HEK293 (cell line): ENCODE measurements at regions not wholly inside any gene's neighbourhood (a gene's known extent, or its start where the extent isn't known, plus 50 kb on each side); places are given as distances from the start of the nearest gene placed in this dataset.

Experiments used
- CTCF ChIA-PET: fragments of 350-600 bp; formaldehyde crosslinking; extraction: SDS; loops from one replicate; lab custom pipeline; 2021; ENCODE audit warnings: antibody characterized with exemption; lab: Yijun Ruan, JAX
- POLR2A ChIA-PET: fragments of 300-600 bp; formaldehyde crosslinking; extraction: SDS; loops from one replicate; lab custom pipeline; 2020; ENCODE audit warnings: antibody characterized with exemption, inconsistent platforms; lab: Yijun Ruan, JAX
- H3K27ac ChIP-seq: fragments of 200-500 bp; sonication (Bioruptor generic); 2 replicates; pipeline ENCODE4 v1.5.1; 2014; ENCODE audit warnings: low read depth, low read length, control low read depth, inconsistent platforms; ENCODE audit errors: extremely low read depth
- H3K36me3 ChIP-seq, 2 experiments: fragments of 200-500 bp in 1 of 2; sonication (Bioruptor generic) in 1 of 2; 1 replicate in 1 of 2; 2 replicates in 1 of 2; pipeline ENCODE4 v1.5.1; 2014 to 2017; ENCODE audit warnings: inconsistent platforms in 2 of 2, low read length in 2 of 2; ENCODE audit not compliant: control insufficient read depth in 2 of 2, insufficient read depth in 1 of 2
- H3K4me1 ChIP-seq: fragments of 200-500 bp; sonication (Bioruptor generic); 2 replicates; pipeline ENCODE4 v1.5.1; 2014; ENCODE audit warnings: mild to moderate bottlenecking, low read length, inconsistent platforms; ENCODE audit not compliant: control insufficient read depth, insufficient read depth
- H3K4me3 ChIP-seq: 2 replicates; pipeline ENCODE4 v1.5.1; 2011; ENCODE audit warnings: low read depth, mild to moderate bottlenecking, control low read depth, low read length, moderate library complexity
- H3K9me3 ChIP-seq: fragments of 200-500 bp; sonication (Bioruptor generic); 2 replicates; pipeline ENCODE4 v1.5.1; 2014; ENCODE audit warnings: low read depth, low read length, inconsistent platforms; ENCODE audit not compliant: control insufficient read depth, insufficient read depth
- GLI4 ChIP-seq: fragments of 450-650 bp; formaldehyde crosslinking; IDR thresholded peaks from 2 replicates; pipeline ENCODE4 v1.5.1; 2016; ENCODE audit warnings: missing biosample characterization, missing genetic modification characterization
- GLIS2 ChIP-seq: fragments of 450-650 bp; formaldehyde crosslinking; IDR thresholded peaks from 2 replicates; pipeline ENCODE4 v1.5.1; 2016; ENCODE audit warnings: missing biosample characterization, missing genetic modification characterization
- KLF1 ChIP-seq: fragments of 450-650 bp; formaldehyde crosslinking; IDR thresholded peaks from 2 replicates; pipeline ENCODE4 v1.5.1; 2016; ENCODE audit warnings: missing biosample characterization, missing genetic modification characterization
- ZNF132 ChIP-seq: fragments of 450-650 bp; formaldehyde crosslinking; IDR thresholded peaks from 2 replicates; pipeline ENCODE4 v1.5.1; 2017; ENCODE audit warnings: missing biosample characterization, missing genetic modification characterization, borderline replicate concordance
- ZNF146 ChIP-seq: fragments of 450-650 bp; formaldehyde crosslinking; IDR thresholded peaks from 2 replicates; pipeline ENCODE4 v1.5.1; 2016; ENCODE audit warnings: missing biosample characterization, missing genetic modification characterization
- ZNF19 ChIP-seq: fragments of 450-650 bp; formaldehyde crosslinking; IDR thresholded peaks from 2 replicates; pipeline ENCODE4; 2016; ENCODE audit warnings: missing biosample characterization, missing genetic modification characterization, low read depth
- ZNF211 ChIP-seq: fragments of 450-650 bp; formaldehyde crosslinking; IDR thresholded peaks from 2 replicates; pipeline ENCODE4 v1.5.1; 2016; ENCODE audit warnings: low read depth, missing biosample characterization, missing genetic modification characterization
- ZNF221 ChIP-seq: fragments of 450-650 bp; formaldehyde crosslinking; IDR thresholded peaks from 2 replicates; pipeline ENCODE4 v1.5.1; 2017; ENCODE audit warnings: missing biosample characterization, missing genetic modification characterization, borderline replicate concordance
- ZNF292 ChIP-seq: fragments of 450-650 bp; formaldehyde crosslinking; IDR thresholded peaks from 2 replicates; pipeline ENCODE4 v1.5.1; 2016; ENCODE audit warnings: low read depth, missing biosample characterization, missing genetic modification characterization, borderline replicate concordance
- ZNF302 ChIP-seq: fragments of 450-650 bp; formaldehyde crosslinking; IDR thresholded peaks from 2 replicates; pipeline ENCODE4 v1.5.1; 2016; ENCODE audit warnings: missing biosample characterization, missing genetic modification characterization, low read depth
- ZNF350 ChIP-seq: fragments of 450-650 bp; formaldehyde crosslinking; IDR thresholded peaks from 2 replicates; pipeline ENCODE4 v1.5.0; 2017; ENCODE audit warnings: missing biosample characterization, mild to moderate bottlenecking, missing genetic modification characterization
- ZNF37A ChIP-seq: fragments of 450-650 bp; IDR thresholded peaks from 2 replicates; pipeline ENCODE4 v1.5.1; 2018; ENCODE audit warnings: missing biosample characterization, missing genetic modification characterization
- ZNF404 ChIP-seq: fragments of 450-650 bp; formaldehyde crosslinking; IDR thresholded peaks from 2 replicates; pipeline ENCODE4 v1.5.1; 2017; ENCODE audit warnings: missing biosample characterization, missing genetic modification characterization
- ZNF501 ChIP-seq: fragments of 450-650 bp; formaldehyde crosslinking; IDR thresholded peaks from 2 replicates; pipeline ENCODE4 v1.5.1; 2016; ENCODE audit warnings: missing biosample characterization, missing genetic modification characterization
- ZNF560 ChIP-seq: fragments of 450-650 bp; formaldehyde crosslinking; IDR thresholded peaks from 2 replicates; pipeline ENCODE4 v1.5.1; 2017; ENCODE audit warnings: missing biosample characterization, missing genetic modification characterization, borderline replicate concordance
- ZNF747 ChIP-seq: fragments of 450-650 bp; formaldehyde crosslinking; IDR thresholded peaks from 2 replicates; pipeline ENCODE4 v1.5.1; 2016; ENCODE audit warnings: missing biosample characterization, missing genetic modification characterization
- ZNF768 ChIP-seq: fragments of 450-650 bp; formaldehyde crosslinking; IDR thresholded peaks from 2 replicates; pipeline ENCODE4 v1.5.1; 2018; ENCODE audit warnings: missing biosample characterization, mild to moderate bottlenecking, missing genetic modification characterization
- TF ChIP-seq, protein P1 (sequence below): fragments of 450-650 bp; formaldehyde crosslinking; IDR thresholded peaks from 2 replicates; pipeline ENCODE4 v1.5.1; 2016; ENCODE audit warnings: missing biosample characterization, missing genetic modification characterization
- TF ChIP-seq, protein P2 (sequence below): fragments of 450-650 bp; formaldehyde crosslinking; IDR thresholded peaks from 2 replicates; pipeline ENCODE4; 2016; ENCODE audit warnings: missing biosample characterization, missing genetic modification characterization
- TF ChIP-seq, protein P3 (sequence below): fragments of 450-650 bp; formaldehyde crosslinking; IDR thresholded peaks from 2 replicates; pipeline ENCODE4 v1.5.1; 2016; ENCODE audit warnings: missing biosample characterization, missing genetic modification characterization

DNA sequence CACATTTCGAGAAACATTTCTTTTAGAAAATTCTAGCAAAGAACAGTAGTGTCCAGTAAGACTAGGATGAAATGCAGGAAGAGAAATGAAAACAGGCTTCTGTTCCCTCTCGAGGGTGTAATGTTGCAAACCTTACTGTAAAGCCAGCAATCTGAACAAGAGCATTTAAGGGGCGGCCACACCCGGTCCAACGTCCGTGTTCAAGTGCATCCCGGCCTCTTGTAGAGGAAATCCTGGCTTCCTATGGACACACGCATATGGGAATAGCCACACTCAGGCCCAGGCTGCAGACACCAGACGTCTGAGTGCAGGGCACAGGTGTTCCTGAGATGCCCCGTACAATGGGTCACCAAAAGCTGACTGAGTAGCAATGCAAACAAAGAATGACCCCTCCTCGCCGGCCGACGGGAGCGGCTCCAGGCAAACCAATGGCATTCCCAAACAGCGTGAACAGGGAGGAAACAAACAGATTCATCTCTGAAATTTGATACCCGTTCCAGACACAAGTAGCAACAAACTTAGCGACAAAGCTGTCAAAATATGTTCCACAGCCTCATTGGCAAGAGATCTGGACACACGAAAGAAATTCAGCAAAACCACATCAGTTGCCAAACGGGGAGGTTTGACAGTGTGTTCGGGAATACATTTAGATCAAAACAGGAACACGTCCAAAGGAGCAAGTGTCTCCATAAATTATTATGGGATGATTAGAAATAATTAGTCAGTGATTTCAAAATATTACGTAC, 278.6 kb upstream of the TSHZ3 start:
- no peaks in the 10 kb centered on the region for H3K36me3 ChIP-seq
- ChIA-PET CTCF (interaction anchor here (0.5 to 1.5 kb wide), 2 partner anchors 8 to 89 kb away, joined by 4 read pairs; no protein-coding TSS in a partner anchor), POLR2A (no interaction called here)
- H3K9me3 ChIP-seq: peaks cover 4% of the 10 kb centered on the region; the same call in 1 of the 2 replicates
- no peak overlapping the region for H3K27ac ChIP-seq
- no peak overlapping the region for H3K4me3 ChIP-seq
- no peak for TF ChIP-seq ZNF19 (tag by site-specific recombination)
- TF ChIP-seq ZNF132: no peak
- TF ChIP-seq ZNF302 (tag by site-specific recombination): no peak
- TF ChIP-seq ZNF501: no peak
- TF ChIP-seq ZNF146 (tag by site-specific recombination): no peak
- H3K4me1 ChIP-seq: no peaks in the 10 kb centered on the region

DNA sequence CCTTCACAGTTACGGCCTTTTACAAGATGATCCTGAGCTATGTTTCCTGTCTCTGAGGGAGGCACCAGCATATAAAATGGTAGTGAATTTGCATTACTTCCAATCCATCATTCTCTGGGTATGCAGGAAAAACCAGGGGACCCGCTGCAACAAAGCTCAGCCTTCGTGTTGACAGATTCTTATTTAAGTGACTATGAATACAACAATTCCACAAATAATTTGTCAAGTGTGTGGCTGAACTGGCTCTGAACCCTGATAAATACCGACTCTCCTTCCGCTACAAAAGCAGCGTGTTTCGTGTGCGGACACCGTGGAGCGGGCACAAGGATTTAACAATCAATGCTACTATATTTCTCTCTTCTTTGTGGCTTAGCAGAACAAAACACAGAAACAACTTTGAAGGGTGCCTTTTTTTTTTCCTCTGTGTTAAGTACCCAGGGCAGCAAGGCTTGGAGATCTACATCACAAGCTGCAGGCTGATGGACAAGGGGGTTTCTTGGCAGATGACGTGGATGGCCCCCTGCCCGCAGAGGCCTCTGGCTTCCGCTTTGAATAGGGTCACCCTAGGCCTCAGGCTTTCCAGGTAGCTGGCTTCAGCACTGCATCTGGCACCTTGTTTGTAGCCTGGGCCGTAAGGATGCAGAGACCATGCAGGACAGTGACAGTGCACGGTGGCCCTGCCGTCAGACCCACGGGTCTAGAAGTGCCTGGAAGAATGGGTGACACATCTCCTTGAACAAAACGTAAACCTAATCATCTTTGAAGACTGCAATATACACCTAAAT, 280.5 kb upstream of the TSHZ3 start:
- ChIA-PET CTCF (no interaction called here), POLR2A (no interaction called here)
- Histone ChIP-seq H3K4me3 (no peak overlapping the region), H3K9me3 (no peaks in the 10 kb centered on the region), H3K4me1 (no peaks in the 10 kb centered on the region), H3K36me3 (no peaks in the 10 kb centered on the region)
- no peak for TF ChIP-seq ZNF302 (tag by site-specific recombination)
- no peak for TF ChIP-seq ZNF768 (tag by site-specific recombination)
- TF ChIP-seq, protein P1, sequence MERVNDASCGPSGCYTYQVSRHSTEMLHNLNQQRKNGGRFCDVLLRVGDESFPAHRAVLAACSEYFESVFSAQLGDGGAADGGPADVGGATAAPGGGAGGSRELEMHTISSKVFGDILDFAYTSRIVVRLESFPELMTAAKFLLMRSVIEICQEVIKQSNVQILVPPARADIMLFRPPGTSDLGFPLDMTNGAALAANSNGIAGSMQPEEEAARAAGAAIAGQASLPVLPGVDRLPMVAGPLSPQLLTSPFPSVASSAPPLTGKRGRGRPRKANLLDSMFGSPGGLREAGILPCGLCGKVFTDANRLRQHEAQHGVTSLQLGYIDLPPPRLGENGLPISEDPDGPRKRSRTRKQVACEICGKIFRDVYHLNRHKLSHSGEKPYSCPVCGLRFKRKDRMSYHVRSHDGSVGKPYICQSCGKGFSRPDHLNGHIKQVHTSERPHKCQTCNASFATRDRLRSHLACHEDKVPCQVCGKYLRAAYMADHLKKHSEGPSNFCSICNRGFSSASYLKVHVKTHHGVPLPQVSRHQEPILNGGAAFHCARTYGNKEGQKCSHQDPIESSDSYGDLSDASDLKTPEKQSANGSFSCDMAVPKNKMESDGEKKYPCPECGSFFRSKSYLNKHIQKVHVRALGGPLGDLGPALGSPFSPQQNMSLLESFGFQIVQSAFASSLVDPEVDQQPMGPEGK (tag by site-specific recombination): no peak
- no peak for TF ChIP-seq KLF1 (tag by site-specific recombination)
- TF ChIP-seq ZNF560 (tag by site-specific recombination): no peak
- no peak for TF ChIP-seq ZNF37A (tag by site-specific recombination)
- no peak for TF ChIP-seq GLI4 (tag by site-specific recombination)
- TF ChIP-seq ZNF211 (tag by site-specific recombination): no peak
- no peak for TF ChIP-seq GLIS2 (tag by site-specific recombination)
- TF ChIP-seq, protein P2, sequence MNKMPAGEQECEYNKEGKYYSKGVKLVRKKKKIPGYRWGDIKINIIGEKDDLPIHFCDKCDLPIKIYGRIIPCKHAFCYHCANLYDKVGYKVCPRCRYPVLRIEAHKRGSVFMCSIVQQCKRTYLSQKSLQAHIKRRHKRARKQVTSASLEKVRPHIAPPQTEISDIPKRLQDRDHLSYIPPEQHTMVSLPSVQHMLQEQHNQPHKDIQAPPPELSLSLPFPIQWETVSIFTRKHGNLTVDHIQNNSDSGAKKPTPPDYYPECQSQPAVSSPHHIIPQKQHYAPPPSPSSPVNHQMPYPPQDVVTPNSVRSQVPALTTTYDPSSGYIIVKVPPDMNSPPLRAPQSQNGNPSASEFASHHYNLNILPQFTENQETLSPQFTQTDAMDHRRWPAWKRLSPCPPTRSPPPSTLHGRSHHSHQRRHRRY (tag by site-specific recombination): no peak
- TF ChIP-seq ZNF292: no peak
- no peak for TF ChIP-seq ZNF404 (tag by site-specific recombination)
- TF ChIP-seq, protein P3, sequence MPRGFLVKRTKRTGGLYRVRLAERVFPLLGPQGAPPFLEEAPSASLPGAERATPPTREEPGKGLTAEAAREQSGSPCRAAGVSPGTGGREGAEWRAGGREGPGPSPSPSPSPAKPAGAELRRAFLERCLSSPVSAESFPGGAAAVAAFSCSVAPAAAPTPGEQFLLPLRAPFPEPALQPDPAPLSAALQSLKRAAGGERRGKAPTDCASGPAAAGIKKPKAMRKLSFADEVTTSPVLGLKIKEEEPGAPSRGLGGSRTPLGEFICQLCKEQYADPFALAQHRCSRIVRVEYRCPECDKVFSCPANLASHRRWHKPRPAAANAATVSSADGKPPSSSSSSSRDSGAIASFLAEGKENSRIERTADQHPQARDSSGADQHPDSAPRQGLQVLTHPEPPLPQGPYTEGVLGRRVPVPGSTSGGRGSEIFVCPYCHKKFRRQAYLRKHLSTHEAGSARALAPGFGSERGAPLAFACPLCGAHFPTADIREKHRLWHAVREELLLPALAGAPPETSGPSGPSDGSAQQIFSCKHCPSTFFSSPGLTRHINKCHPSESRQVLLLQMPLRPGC (tag by site-specific recombination): no peak
- no peak for TF ChIP-seq ZNF221 (tag by site-specific recombination)
- TF ChIP-seq ZNF350: no peak
- TF ChIP-seq ZNF747 (tag by site-specific recombination): no peak
- TF ChIP-seq, all 188 proteins: peak for 0
- H3K27ac ChIP-seq: no peak overlapping the region
